Stimulated activated CD8-positive, alpha-beta memory T cell treated with anti-CD3 and anti-CD28 coated beads, Interleukin-4, amount 100 ng/mL, for 1 hour (primary cell): ENCODE measurements at regions not wholly inside any gene's neighbourhood (a gene's known extent, or its start where the extent isn't known, plus 50 kb on each side); places are given as distances from the start of the nearest gene placed in this dataset.

Source experiments
- DNase-seq, 2 donors: peaks; one replicate each; pipeline ENCODE4 v3.0.0-alpha.2; 2020; ENCODE audit warnings: low read depth in 2 of 2, low spot score in 1 of 2

- no peak for DNase-seq
Observed at GRCh38 chr18:41553716-41554115, 401.3 kb upstream of the PIK3C3 start.

- DNase-seq: no peak
Observed at GRCh38 chr18:41548521-41549260, 406.3 kb upstream of the PIK3C3 start.

- DNase-seq: no peak
Observed at GRCh38 chr18:41545091-41545888, 409.7 kb upstream of the PIK3C3 start.

DNA sequence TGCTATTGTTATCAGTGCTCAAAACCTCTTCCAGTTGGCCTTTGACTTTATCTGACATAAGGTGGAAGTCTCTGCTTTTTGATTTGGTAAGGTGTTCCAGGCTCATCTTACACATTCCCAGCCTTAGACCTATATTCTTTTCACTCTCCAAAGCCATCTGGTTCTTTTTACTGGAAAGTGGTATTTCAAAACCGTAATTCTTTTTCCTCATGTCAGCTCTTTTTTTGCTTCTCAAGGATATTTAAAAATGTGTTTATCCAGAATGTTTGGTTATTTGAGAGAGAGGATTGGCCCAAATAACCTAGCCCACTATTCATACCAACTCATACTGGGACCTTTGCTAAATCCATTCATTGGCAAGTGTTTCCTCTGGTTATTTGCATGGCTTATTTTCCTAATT is 411.2 kb upstream of the PIK3C3 start:
- no peak for DNase-seq

GRCh38 chr18:41540237-41540871 is 414.7 kb upstream of the PIK3C3 start:
- DNase-seq: no peak

DNA sequence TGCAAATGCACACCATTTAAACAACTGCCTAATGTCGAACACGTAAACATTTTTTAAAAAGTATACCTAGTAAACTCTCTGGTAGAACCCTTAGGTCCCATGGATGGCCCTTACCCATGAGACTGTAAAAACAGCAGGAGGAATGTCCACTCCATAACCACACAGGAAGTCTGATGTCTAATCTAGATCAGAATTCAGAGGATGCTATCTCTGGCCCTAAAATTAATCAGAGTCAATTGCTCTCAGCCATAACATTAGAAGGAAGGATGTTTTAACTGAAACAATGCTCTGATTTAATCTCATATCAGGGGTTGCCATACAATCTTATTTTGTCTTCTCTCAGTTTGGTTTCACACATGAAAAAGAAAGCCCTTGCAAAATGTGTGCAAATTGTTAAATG is 416.3 kb upstream of the PIK3C3 start:
- no peak for DNase-seq

DNA sequence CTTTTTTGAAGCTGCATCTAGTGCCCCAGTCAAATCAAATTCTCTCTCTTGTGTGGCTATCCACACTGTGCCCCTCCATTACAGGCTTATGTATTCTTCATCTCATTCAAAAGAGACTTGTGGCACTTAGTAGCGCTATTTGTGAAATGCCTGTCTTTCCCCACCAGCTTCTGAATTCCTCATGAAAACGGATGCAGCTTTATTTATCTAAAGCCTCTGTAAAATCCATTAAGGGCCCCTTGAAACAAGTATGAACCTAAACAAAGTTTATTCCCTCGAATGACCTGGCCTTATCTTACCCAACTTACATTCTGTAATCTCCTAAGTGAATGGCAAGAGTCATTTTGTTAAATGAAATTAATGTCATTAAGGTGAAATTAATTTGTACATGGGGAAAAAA is 417.4 kb upstream of the PIK3C3 start:
- no peak for DNase-seq

GRCh38 chr18:41532344-41533086 is 422.5 kb upstream of the PIK3C3 start:
- DNase-seq: no peak

DNA sequence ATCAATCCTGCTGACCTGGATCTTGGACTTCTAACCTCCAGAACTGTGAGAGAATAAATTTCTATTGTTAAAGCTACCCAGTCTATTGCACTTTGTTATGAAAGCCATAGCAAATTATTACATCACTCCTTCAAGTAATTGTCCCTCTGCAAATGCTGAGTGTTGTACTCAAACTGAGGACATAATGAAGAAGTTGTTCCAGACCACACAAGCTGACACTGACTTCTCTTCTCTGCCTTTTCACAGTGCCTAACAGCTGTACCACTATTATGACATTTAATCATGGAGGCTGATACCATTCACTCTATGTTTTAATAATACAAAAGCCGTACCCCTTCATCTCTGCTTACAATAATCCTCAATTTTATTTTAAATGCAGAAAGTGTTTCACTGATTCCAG is 424.1 kb upstream of the PIK3C3 start:
- DNase-seq: no peak

DNA sequence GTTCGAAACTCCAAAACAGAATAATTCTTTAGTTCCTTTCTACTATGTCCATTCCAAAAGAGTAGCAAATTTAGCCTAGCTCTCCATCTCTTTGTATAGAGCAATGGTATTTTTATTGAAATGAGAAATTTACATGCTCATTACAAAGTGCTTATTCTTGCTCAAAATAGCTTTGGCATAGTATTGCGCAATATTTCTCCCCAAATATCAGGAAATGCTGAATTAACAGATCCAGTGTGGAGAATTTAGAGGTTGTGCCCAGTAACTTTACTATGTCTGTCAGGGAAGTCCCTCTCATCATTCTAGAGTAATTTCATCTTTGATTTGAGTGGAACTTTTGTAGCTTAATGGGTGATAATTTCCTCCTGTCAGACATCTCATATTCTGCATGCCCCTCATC is 425.9 kb upstream of the PIK3C3 start:
- DNase-seq: no peak

DNA sequence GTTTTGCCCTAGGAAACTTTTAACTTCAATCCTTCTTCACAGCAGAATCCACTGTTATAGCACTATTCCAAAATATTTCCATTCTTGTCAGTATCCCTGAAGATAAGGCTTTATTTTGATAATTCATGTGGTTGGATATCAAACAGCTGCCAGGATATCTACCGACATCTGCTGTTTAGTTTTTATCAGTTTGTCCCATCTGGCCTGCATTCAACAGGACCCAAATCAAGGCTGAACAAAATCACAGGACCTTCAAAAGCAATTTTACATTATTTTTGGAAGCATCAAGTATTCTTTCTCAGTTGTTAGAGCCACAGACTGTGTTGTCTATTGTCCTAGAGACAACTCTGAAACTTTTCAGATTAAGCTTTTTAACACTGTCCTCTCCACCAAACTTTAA is 429.0 kb upstream of the PIK3C3 start:
- DNase-seq: no peak

DNA sequence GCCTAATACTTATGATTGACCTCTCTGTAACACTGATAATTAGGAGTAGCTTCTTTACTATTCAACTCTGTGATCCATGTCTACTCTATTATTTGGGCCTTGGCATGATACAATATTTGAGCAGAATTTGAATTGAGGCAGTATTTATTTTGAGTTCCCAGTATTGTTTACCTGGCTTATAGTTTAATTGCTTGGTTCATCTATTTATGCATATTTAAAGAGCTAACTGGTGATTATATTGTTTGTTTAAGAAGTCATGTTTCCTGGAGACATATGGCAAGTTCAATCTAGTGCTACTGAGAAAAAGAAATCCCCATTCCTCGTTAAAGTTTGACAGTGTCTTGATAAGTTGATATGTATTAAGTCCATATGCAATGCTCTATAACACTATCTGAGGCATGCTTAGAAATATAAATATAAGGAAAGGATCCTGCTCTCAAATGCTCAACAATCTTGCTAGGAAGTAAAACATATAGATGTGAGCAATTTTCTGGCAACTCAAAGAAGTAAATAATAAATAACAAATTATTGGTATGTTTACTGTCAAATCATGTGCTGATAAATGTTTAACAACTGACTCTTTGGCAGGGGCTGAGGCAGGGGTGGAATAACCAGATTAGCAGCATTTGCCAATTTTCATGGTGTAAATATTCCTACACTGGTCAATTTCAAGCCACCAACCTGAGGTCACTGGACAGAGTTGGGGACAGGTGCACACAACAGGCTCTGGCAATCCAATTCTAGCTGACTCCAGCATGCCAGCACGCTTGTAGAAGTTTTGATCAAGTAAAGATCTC is 430.2 kb upstream of the PIK3C3 start:
- no peak for DNase-seq

DNA sequence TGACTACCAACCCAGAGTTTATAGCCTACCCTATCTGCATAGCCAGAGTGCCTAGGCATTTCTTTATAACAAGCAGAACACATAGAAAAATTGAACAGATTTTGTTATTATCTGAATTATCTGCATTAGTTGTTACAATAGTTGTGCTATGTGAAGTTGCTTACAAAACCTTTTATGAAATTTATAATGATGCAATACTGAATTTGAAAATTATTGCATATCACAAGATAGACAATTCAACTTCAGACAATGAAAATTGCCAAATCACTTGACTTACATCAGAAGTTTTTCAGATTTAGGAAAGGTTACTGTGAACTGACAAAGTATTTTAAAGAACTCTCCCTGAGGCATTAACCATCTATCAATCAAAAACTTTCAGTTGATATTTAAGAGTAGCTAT is 437.9 kb upstream of the PIK3C3 start:
- DNase-seq: no peak

- DNase-seq: no peak
Observed at GRCh38 chr18:41513438-41513837, 441.6 kb upstream of the PIK3C3 start.

GRCh38 chr18:41504316-41504715 is 450.7 kb upstream of the PIK3C3 start:
- no peak for DNase-seq

- no peak for DNase-seq
Observed at GRCh38 chr18:41501848-41502247, 453.2 kb upstream of the PIK3C3 start.

DNA sequence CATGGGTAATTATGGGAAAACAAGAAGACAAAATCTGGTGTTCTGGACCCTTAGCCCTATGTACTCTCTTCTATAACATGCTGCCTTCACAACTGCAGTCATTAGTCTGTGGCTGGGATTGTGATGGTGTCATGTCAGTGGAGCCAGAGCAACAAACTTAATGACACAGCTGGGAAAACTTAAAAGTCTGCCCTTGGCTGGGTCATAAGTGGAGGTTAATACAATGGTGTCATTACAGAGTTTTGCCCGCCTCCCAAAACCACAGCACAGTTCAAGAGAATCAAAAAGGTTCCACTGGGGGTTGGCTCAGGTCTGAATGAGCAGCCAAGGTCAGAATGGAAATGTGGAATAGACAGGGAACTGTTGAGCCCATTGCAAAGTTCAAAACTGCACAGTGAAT is 455.7 kb upstream of the PIK3C3 start:
- DNase-seq: no peak

DNA sequence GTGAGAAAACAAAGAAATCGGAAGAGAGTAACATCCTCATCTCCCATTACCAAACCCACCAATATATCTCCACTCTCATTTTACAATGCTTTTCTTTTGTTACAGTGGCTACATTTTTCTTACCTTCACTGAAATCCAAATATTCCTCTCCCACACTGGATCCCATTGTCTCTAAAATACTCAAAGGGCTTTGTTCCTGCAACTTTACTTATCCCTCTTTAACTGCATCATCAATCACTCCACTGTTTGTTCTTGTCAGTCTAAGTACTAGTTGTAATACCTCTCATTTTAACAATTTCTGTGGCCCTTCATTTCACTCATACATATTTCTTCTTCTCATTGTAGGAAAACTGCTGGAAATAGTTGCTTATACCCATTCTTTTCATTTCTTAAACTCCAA is 464.2 kb upstream of the PIK3C3 start:
- DNase-seq: no peak

DNA sequence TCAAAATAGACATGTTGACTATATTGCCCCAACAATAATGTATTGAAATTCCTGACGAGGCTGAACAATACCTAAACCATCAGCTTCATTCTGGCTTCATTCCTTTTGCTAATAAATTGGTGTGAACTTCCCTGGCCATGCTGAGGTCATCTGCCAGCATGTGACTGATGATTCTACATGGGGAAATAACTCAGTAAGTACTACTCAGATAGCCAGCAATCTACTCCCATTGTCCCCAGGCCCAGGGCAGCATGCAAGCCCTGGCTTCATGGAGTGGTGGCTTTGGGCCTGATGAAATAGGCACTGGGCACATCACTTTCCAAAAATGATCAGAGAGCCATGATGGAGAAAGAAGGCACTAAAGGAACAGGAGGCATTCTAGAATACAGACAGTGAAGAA is 468.5 kb upstream of the PIK3C3 start:
- no peak for DNase-seq

DNA sequence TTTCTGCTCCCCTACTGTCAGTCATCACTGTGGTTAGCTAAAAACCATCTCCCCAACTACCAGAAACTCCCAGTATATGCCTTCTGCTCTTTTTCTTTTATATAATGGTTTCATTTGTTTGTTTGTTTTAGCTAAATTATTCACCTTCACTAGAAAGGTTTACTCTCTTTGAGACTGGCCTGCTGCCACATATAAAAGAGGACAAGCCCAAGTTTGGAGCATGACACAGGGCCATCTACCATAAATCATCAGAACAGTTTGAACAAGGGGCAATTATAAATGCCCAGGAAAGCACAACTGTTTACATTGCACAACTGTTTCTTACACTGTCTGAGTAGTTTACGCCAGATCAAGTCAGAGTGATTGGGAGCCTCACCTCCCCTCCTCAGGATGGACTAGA is 471.0 kb upstream of the PIK3C3 start:
- DNase-seq: no peak

DNA sequence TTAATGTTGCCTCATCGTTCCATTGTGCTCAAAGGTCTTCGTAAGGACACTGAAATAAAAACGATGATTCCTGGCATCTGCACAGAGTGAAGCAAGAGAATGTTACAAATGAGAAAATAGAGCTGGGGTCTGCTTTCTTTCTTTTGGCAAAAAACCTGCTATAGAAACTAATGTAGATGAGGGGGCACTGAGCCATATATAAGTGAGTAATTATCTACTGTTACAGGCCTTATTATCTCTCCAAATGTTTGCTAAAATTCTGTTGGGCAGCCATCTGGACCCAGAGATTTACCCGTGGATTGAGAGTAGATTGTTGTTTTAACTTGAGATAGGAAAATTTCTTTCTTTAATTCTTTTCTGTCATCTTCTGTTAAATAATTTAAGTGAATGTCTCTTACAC is 472.5 kb upstream of the PIK3C3 start:
- DNase-seq: no peak
